ENCODE measurements at regions not wholly inside any gene's neighbourhood (a gene's known extent, or its start where the extent isn't known, plus 50 kb on each side); places are given as distances from the start of the nearest gene placed in this dataset.

- Mint-ChIP-seq H3K9me3 (peaks cover 5% of the 10 kb centered on the region), H3K27me3 (ENCODE audit: low read depth) (peaks cover 3% of the 10 kb centered on the region), H3K4me3 (no peak overlapping the region), H3K36me3 (ENCODE audit: insufficient read depth) (no peaks in the 10 kb centered on the region), H3K4me1 (ENCODE audit: low read depth) (peaks cover 2% of the 10 kb centered on the region)
- DNase-seq, result no peak
- no peak for ATAC-seq
These were observed 227.4 kb downstream of the HLX start for GRCh38 chr1:221106616-221107015.

- Mint-ChIP-seq H3K4me3 (no peak overlapping the region), H3K9me3 (peaks cover 6% of the 10 kb centered on the region), H3K4me1 (ENCODE audit: low read depth) (peaks cover 2% of the 10 kb centered on the region), H3K27me3 (ENCODE audit: low read depth) (no peaks in the 10 kb centered on the region), H3K36me3 (ENCODE audit: insufficient read depth) (no peaks in the 10 kb centered on the region)
- DNase-seq (no peak), ATAC-seq (no peak)
These were observed 230.7 kb downstream of the HLX start for GRCh38 chr1:221109930-221110329.

GRCh38 chr1:221117133-221117532, 237.9 kb downstream of the HLX start:
- Mint-ChIP-seq H3K9me3 (peaks cover 5% of the 10 kb centered on the region), H3K4me1 (ENCODE audit: low read depth) (no peaks in the 10 kb centered on the region), H3K36me3 (ENCODE audit: insufficient read depth) (no peaks in the 10 kb centered on the region), H3K27me3 (ENCODE audit: low read depth) (peaks cover 4% of the 10 kb centered on the region), H3K4me3 (no peak overlapping the region)
- ATAC-seq (no peak), DNase-seq (no peak)

- Mint-ChIP-seq H3K27me3 (ENCODE audit: low read depth) (peaks cover 4% of the 10 kb centered on the region), H3K4me3 (no peak overlapping the region), H3K4me1 (ENCODE audit: low read depth) (no peaks in the 10 kb centered on the region), H3K36me3 (ENCODE audit: insufficient read depth) (no peaks in the 10 kb centered on the region), H3K9me3 (peaks cover 5% of the 10 kb centered on the region)
- DNase-seq (no peak), ATAC-seq (no peak)
These were observed 238.3 kb downstream of the HLX start for GRCh38 chr1:221117548-221117951.

GRCh38 chr1:221118176-221118937, 239.1 kb downstream of the HLX start:
- Mint-ChIP-seq H3K36me3 (ENCODE audit: insufficient read depth) (no peaks in the 10 kb centered on the region), H3K9me3 (peaks cover 5% of the 10 kb centered on the region), H3K4me1 (ENCODE audit: low read depth) (no peaks in the 10 kb centered on the region), H3K4me3 (no peak overlapping the region), H3K27me3 (ENCODE audit: low read depth) (peaks cover 4% of the 10 kb centered on the region)
- ATAC-seq (no peak), DNase-seq (no peak)

- no peaks in the 10 kb centered on the region for H3K4me1 Mint-ChIP-seq (ENCODE audit: low read depth)
- peaks cover 5% of the 10 kb centered on the region for H3K9me3 Mint-ChIP-seq
- H3K4me3 Mint-ChIP-seq, result no peak overlapping the region
- H3K36me3 Mint-ChIP-seq (ENCODE audit: insufficient read depth), result no peaks in the 10 kb centered on the region
- peaks cover 4% of the 10 kb centered on the region for H3K27me3 Mint-ChIP-seq (ENCODE audit: low read depth)
- ATAC-seq, result no peak
- no peak for DNase-seq
These were observed 239.7 kb downstream of the HLX start for GRCh38 chr1:221118938-221119320.

GRCh38 chr1:221122501-221122900, 243.3 kb downstream of the HLX start:
- H3K36me3 Mint-ChIP-seq (ENCODE audit: insufficient read depth), result no peaks in the 10 kb centered on the region
- H3K4me3 Mint-ChIP-seq, result no peak overlapping the region
- H3K4me1 Mint-ChIP-seq (ENCODE audit: low read depth), result no peaks in the 10 kb centered on the region
- no peak for ATAC-seq
- DNase-seq, result no peak
- no peaks in the 10 kb centered on the region for H3K27me3 Mint-ChIP-seq (ENCODE audit: low read depth)
- peaks cover 5% of the 10 kb centered on the region for H3K9me3 Mint-ChIP-seq

GRCh38 chr1:221125976-221126375, 246.7 kb downstream of the HLX start:
- DNase-seq (no peak), ATAC-seq (no peak)
- no peaks in the 10 kb centered on the region for H3K9me3 Mint-ChIP-seq
- no peaks in the 10 kb centered on the region for H3K4me1 Mint-ChIP-seq (ENCODE audit: low read depth)
- no peaks in the 10 kb centered on the region for H3K27me3 Mint-ChIP-seq (ENCODE audit: low read depth)
- H3K36me3 Mint-ChIP-seq (ENCODE audit: insufficient read depth), result no peaks in the 10 kb centered on the region
- no peak overlapping the region for H3K4me3 Mint-ChIP-seq

- peaks cover 4% of the 10 kb centered on the region for H3K27me3 Mint-ChIP-seq (ENCODE audit: low read depth)
- H3K36me3 Mint-ChIP-seq (ENCODE audit: insufficient read depth), result no peaks in the 10 kb centered on the region
- H3K9me3 Mint-ChIP-seq, result peaks cover 3% of the 10 kb centered on the region
- ATAC-seq, result no peak
- no peak for DNase-seq
- no peak overlapping the region for H3K4me3 Mint-ChIP-seq
- H3K4me1 Mint-ChIP-seq (ENCODE audit: low read depth), result no peaks in the 10 kb centered on the region
These were observed 258.4 kb downstream of the HLX start for GRCh38 chr1:221137666-221138065.

- DNase-seq (no peak), ATAC-seq (no peak)
- no peaks in the 10 kb centered on the region for H3K36me3 Mint-ChIP-seq (ENCODE audit: insufficient read depth)
- no peak overlapping the region for H3K4me3 Mint-ChIP-seq
- H3K27me3 Mint-ChIP-seq (ENCODE audit: low read depth), result peaks cover 4% of the 10 kb centered on the region
- no peaks in the 10 kb centered on the region for H3K4me1 Mint-ChIP-seq (ENCODE audit: low read depth)
- peaks cover 3% of the 10 kb centered on the region for H3K9me3 Mint-ChIP-seq
These were observed 259.3 kb downstream of the HLX start for GRCh38 chr1:221138516-221138915.

- no peak for ATAC-seq
- Mint-ChIP-seq H3K36me3 (ENCODE audit: insufficient read depth) (no peaks in the 10 kb centered on the region), H3K4me1 (ENCODE audit: low read depth) (no peaks in the 10 kb centered on the region), H3K9me3 (peaks cover 3% of the 10 kb centered on the region), H3K27me3 (ENCODE audit: low read depth) (peaks cover 4% of the 10 kb centered on the region), H3K4me3 (no peak overlapping the region)
- DNase-seq, result no peak
These were observed 260.7 kb downstream of the HLX start for GRCh38 chr1:221139991-221140390.

GRCh38 chr1:221141096-221141495, 261.9 kb downstream of the HLX start:
- Mint-ChIP-seq H3K9me3 (peaks cover 3% of the 10 kb centered on the region), H3K4me1 (ENCODE audit: low read depth) (no peaks in the 10 kb centered on the region), H3K27me3 (ENCODE audit: low read depth) (peaks cover 4% of the 10 kb centered on the region), H3K36me3 (ENCODE audit: insufficient read depth) (no peaks in the 10 kb centered on the region), H3K4me3 (no peak overlapping the region)
- ATAC-seq (no peak), DNase-seq (no peak)

GRCh38 chr1:221141606-221142285, 262.5 kb downstream of the HLX start:
- Mint-ChIP-seq H3K4me1 (ENCODE audit: low read depth) (no peaks in the 10 kb centered on the region), H3K36me3 (ENCODE audit: insufficient read depth) (no peaks in the 10 kb centered on the region), H3K27me3 (ENCODE audit: low read depth) (peaks cover 4% of the 10 kb centered on the region), H3K9me3 (peaks cover 3% of the 10 kb centered on the region), H3K4me3 (no peak overlapping the region)
- no peak for DNase-seq
- no peak for ATAC-seq

- H3K27me3 Mint-ChIP-seq (ENCODE audit: low read depth), result no peaks in the 10 kb centered on the region
- ATAC-seq (no peak), DNase-seq (no peak)
- H3K36me3 Mint-ChIP-seq (ENCODE audit: insufficient read depth), result no peaks in the 10 kb centered on the region
- no peaks in the 10 kb centered on the region for H3K4me1 Mint-ChIP-seq (ENCODE audit: low read depth)
- no peaks in the 10 kb centered on the region for H3K9me3 Mint-ChIP-seq
- H3K4me3 Mint-ChIP-seq, result no peak overlapping the region
These were observed 269.4 kb downstream of the HLX start for GRCh38 chr1:221148660-221149059.

- ATAC-seq (no peak), DNase-seq (no peak)
- H3K4me1 Mint-ChIP-seq (ENCODE audit: low read depth), result no peaks in the 10 kb centered on the region
- no peaks in the 10 kb centered on the region for H3K27me3 Mint-ChIP-seq (ENCODE audit: low read depth)
- H3K9me3 Mint-ChIP-seq, result no peaks in the 10 kb centered on the region
- H3K36me3 Mint-ChIP-seq (ENCODE audit: insufficient read depth), result no peaks in the 10 kb centered on the region
- H3K4me3 Mint-ChIP-seq, result no peak overlapping the region
These were observed 269.9 kb downstream of the HLX start for GRCh38 chr1:221149111-221149510.
